Neural cell (in vitro differentiated cells): ENCODE measurements at regions not wholly inside any gene's neighbourhood (a gene's known extent, or its start where the extent isn't known, plus 50 kb on each side); places are given as distances from the start of the nearest gene placed in this dataset.

Source experiments
- CTCF ChIP-seq: fragments of 450-650 bp; IDR thresholded peaks from 2 replicates; pipeline ENCODE4 v1.5.1; 2014; ENCODE audit warnings: antibody characterized with exemption, mild to moderate bottlenecking, moderate library complexity; ENCODE audit not compliant: poor library complexity, severe bottlenecking
- EP300 ChIP-seq: fragments of 450-650 bp; conservative IDR thresholded peaks from 2 replicates; pipeline ENCODE4 v1.6.1; 2014; ENCODE audit warnings: antibody characterized with exemption, mild to moderate bottlenecking, moderate library complexity; ENCODE audit not compliant: poor library complexity, severe bottlenecking
- EZH2 ChIP-seq: fragments of 200-600, 300-800 bp; shearing (Covaris generic), sonication (generic); IDR thresholded peaks from 2 replicates; pipeline ENCODE4 v1.6.1; 2014; ENCODE audit warnings: antibody characterized with exemption, low read length, borderline replicate concordance, mild to moderate bottlenecking; ENCODE audit not compliant: insufficient read depth, poor library complexity, severe bottlenecking
- POLR2AphosphoS5 ChIP-seq: IDR thresholded peaks from 2 replicates; pipeline ENCODE4 v1.6.1; 2012
- RAD21 ChIP-seq: fragments of 450-650 bp; conservative IDR thresholded peaks from 2 replicates; pipeline ENCODE4 v1.6.1; 2014; ENCODE audit warnings: antibody characterized with exemption, mild to moderate bottlenecking, moderate library complexity
- TAF1 ChIP-seq: IDR thresholded peaks from 2 replicates; pipeline ENCODE4 v1.6.1; 2012; ENCODE audit warnings: low read depth

GRCh38 chr18:39839782-39840181, 2115.3 kb upstream of the PIK3C3 start:
- TF ChIP-seq CTCF = no peak
- no peak for TF ChIP-seq EP300
- no peak for TF ChIP-seq EZH2
- TF ChIP-seq TAF1 = no peak
- no peak for TF ChIP-seq POLR2AphosphoS5
- no peak for TF ChIP-seq RAD21
